IPS-15b (cell line): ENCODE measurements at regions not wholly inside any gene's neighbourhood (a gene's known extent, or its start where the extent isn't known, plus 50 kb on each side); places are given as distances from the start of the nearest gene placed in this dataset.

Source experiments
- H3K27me3 ChIP-seq: one replicate; pipeline ENCODE4 v1.6.1; 2013; ENCODE audit warnings: low read length; ENCODE audit not compliant: control insufficient read depth, insufficient read depth
- H3K36me3 ChIP-seq: one replicate; pipeline ENCODE4 v1.6.1; 2013; ENCODE audit warnings: low read length; ENCODE audit not compliant: control insufficient read depth, insufficient read depth
- H3K4me1 ChIP-seq: one replicate; pipeline ENCODE4 v1.6.1; 2013; ENCODE audit warnings: mild to moderate bottlenecking, low read length; ENCODE audit not compliant: control insufficient read depth, insufficient read depth
- H3K4me3 ChIP-seq: one replicate; pipeline ENCODE4 v1.5.1; 2013; ENCODE audit warnings: low read depth, low read length
- H3K9ac ChIP-seq: one replicate; pipeline ENCODE4 v1.6.1; 2013; ENCODE audit warnings: low read depth, mild to moderate bottlenecking, low read length
- H3K9me3 ChIP-seq: one replicate; pipeline ENCODE4 v1.6.1; 2013; ENCODE audit warnings: mild to moderate bottlenecking, low read length; ENCODE audit not compliant: control insufficient read depth, insufficient read depth

DNA sequence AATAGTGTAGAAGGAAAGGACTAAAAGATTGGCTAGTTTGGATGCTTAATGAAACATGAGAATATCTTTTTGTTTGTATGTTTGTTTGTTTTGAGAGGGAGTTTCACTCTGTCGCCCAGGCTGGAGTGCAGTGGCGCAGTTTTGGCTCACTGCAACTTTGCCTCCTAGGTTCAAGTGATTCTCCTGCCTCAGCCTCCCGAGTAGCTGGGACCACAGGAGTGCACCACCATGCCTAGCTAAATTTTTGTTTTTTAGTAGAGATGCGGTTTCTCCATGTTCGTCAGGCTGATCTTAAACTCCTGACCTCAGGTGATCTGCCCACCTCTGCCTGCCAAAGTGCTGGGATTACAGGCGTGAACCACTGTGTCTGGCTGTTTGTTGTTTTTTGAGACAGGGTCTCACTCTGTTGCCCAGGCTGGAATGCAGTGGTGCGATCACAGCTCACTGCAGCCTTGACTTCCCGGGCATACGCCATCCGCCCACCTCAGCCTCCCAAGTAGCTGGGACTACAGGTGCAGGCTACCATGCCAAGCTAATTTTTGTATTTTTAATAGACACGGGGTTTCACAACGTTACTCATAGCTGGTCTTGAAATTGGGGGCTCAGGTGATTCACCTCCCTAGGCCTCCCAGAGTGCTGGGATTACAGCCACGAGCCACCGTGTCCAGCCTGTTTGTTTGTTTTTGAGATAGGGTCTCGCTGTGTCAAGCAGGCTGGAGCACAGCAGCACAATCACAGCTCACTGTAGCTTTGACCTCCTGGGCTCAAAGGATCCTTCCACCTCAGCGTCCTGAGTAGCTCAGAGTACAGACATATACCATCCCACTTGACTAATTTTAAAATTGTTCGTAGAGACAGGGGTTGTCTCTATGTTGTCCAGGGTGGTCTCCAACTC, 209.2 kb downstream of the MYCN start:
- Histone ChIP-seq H3K27me3 (no peaks in the 10 kb centered on the region), H3K9ac (no peak overlapping the region), H3K4me3 (no peak overlapping the region), H3K4me1 (no peaks in the 10 kb centered on the region), H3K36me3 (no peaks in the 10 kb centered on the region), H3K9me3 (no peaks in the 10 kb centered on the region)

- no peaks in the 10 kb centered on the region for H3K4me1 ChIP-seq
- no peaks in the 10 kb centered on the region for H3K27me3 ChIP-seq
- no peak overlapping the region for H3K9ac ChIP-seq
- H3K36me3 ChIP-seq, result no peaks in the 10 kb centered on the region
- no peaks in the 10 kb centered on the region for H3K9me3 ChIP-seq
- no peak overlapping the region for H3K4me3 ChIP-seq
Measured at GRCh38 chr2:16148632-16149348, 208.4 kb downstream of the MYCN start.

- H3K27me3 ChIP-seq, result no peaks in the 10 kb centered on the region
- no peaks in the 10 kb centered on the region for H3K9me3 ChIP-seq
- H3K9ac ChIP-seq, result no peak overlapping the region
- H3K36me3 ChIP-seq, result no peaks in the 10 kb centered on the region
- no peak overlapping the region for H3K4me3 ChIP-seq
- H3K4me1 ChIP-seq, result no peaks in the 10 kb centered on the region
Measured at GRCh38 chr2:16142383-16143361, 202.3 kb downstream of the MYCN start.

GRCh38 chr2:16141641-16141921, 201.2 kb downstream of the MYCN start:
- H3K9ac ChIP-seq, result no peak overlapping the region
- H3K27me3 ChIP-seq, result no peaks in the 10 kb centered on the region
- H3K4me3 ChIP-seq, result no peak overlapping the region
- no peaks in the 10 kb centered on the region for H3K36me3 ChIP-seq
- H3K9me3 ChIP-seq, result no peaks in the 10 kb centered on the region
- no peaks in the 10 kb centered on the region for H3K4me1 ChIP-seq

DNA sequence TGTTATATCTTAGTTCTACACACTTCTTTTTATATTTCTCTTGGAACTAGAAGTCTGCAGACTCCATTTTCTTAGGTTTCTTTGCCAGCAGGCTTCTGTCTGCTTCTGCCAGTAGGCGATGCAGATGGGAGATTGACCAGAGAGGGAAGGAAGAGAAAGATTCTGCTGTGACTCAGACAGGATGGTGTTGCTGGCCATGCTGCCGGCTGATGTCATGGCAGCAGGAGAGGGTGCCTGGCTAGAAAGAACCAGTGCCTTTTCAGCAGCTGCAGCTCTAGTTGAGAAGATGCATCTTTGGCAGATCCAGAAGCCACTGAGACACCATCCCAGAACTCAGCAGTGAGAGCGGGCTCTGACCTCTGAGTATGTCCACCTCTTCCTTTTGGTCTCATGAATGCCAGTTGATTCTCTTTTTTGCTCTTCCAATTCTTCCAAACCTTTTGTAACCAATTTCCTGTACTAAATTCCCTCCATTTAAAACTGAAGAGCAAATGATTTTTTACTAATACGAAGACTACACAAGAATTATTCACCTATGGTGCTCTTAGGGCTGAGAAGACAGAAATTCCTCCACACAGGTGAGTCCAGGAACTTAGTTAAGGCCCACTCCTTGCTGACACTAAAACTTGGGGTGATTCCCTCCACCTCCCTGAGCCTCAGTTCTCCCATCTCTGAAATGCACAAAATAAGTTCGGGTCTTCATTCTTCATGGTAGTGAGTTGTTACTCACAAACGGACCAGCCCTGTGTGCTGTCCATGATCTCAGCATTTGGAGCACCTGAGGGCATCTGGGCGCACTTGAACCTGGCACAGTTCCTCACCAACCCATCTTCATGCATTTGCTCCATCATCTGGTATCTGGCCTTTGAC, 200.7 kb downstream of the MYCN start:
- no peak overlapping the region for H3K4me3 ChIP-seq
- no peaks in the 10 kb centered on the region for H3K4me1 ChIP-seq
- no peak overlapping the region for H3K9ac ChIP-seq
- no peaks in the 10 kb centered on the region for H3K9me3 ChIP-seq
- no peaks in the 10 kb centered on the region for H3K27me3 ChIP-seq
- no peaks in the 10 kb centered on the region for H3K36me3 ChIP-seq

DNA sequence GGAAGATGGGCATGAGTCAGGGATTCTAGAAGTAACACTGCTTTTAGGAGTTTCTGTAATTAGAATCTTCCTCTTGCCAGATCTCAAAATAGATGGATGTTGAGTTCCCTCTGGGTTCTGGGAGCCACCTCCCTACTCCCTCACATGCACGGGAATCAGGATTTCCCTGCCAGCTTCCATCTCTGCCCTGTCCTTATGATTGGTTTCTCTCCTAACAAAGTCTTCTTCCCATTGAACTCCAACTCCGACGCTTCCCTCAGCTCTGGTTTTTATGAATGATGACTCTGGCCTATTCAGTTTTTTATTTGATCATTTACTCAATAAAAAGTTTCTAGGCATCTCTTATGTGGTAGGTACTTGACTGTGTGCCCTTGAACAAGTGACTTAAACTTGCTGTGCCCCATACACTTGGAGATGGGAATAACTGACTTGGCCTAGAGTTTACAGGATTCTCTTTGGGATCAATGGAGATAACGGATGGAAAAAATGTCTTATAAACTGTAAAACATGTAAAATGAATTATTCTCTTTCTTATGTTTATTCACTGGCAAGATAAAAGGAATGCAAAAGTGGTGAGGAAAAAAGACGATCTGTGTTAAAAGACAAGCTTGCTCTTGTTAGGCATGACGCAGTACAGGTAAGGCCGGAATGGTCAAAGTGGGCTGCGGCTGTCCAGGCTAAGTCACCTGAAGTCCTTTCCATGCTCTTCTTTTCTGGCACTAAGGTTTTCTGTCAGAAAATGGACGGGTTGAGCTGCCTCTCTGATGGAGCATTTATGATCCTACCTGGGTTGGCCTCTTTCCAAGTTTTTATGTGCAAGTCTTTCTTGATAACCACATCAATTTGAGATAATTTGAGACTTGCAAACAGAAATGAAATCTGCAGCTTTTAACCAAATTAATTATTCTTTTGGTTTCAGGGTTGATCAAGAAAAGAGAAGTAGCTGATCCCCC, 199.6 kb downstream of the MYCN start:
- no peaks in the 10 kb centered on the region for H3K36me3 ChIP-seq
- no peak overlapping the region for H3K9ac ChIP-seq
- no peaks in the 10 kb centered on the region for H3K9me3 ChIP-seq

GRCh38 chr2:16138811-16139662, 198.7 kb downstream of the MYCN start:
- no peaks in the 10 kb centered on the region for H3K4me1 ChIP-seq
- no peak overlapping the region for H3K9ac ChIP-seq
- H3K4me3 ChIP-seq, result no peak overlapping the region
- no peaks in the 10 kb centered on the region for H3K36me3 ChIP-seq
- no peaks in the 10 kb centered on the region for H3K9me3 ChIP-seq
- no peaks in the 10 kb centered on the region for H3K27me3 ChIP-seq

More for the DNA sequence above, 199.6 kb downstream of the MYCN start:
- Histone ChIP-seq H3K27me3 (no peaks in the 10 kb centered on the region), H3K4me1 (no peaks in the 10 kb centered on the region), H3K4me3 (no peak overlapping the region)

GRCh38 chr2:16137080-16137755, 196.9 kb downstream of the MYCN start:
- no peak overlapping the region for H3K9ac ChIP-seq
- H3K36me3 ChIP-seq, result no peaks in the 10 kb centered on the region
- no peaks in the 10 kb centered on the region for H3K9me3 ChIP-seq
- no peaks in the 10 kb centered on the region for H3K4me1 ChIP-seq
- no peaks in the 10 kb centered on the region for H3K27me3 ChIP-seq
- H3K4me3 ChIP-seq, result no peak overlapping the region

GRCh38 chr2:16136461-16137035, 196.2 kb downstream of the MYCN start:
- H3K9ac ChIP-seq, result no peak overlapping the region
- no peaks in the 10 kb centered on the region for H3K27me3 ChIP-seq
- H3K36me3 ChIP-seq, result no peaks in the 10 kb centered on the region
- H3K4me3 ChIP-seq, result no peak overlapping the region
- no peaks in the 10 kb centered on the region for H3K4me1 ChIP-seq
- no peaks in the 10 kb centered on the region for H3K9me3 ChIP-seq
